B cell (primary cell): ENCODE measurements at regions not wholly inside any gene's neighbourhood (a gene's known extent, or its start where the extent isn't known, plus 50 kb on each side); places are given as distances from the start of the nearest gene placed in this dataset.

Experiments used
- ATAC-seq: fragments of 200-7000 bp; cut with Tn5 transposase; one replicate; pipeline ENCODE4 v1.10.0; 2021; ENCODE audit warnings: low read depth, mild to moderate bottlenecking, moderate number of reproducible peaks, moderate library complexity
- CTCF ChIA-PET: fragments of 350-600 bp; sonication (Branson Sonifier 250); formaldehyde crosslinking; loops from one replicate; lab custom pipeline; 2021; ENCODE audit warnings: antibody characterized with exemption, inconsistent platforms; lab: Charles Lee
- POLR2A ChIA-PET: fragments of 350-600 bp; sonication (Branson Sonifier 250); formaldehyde crosslinking; loops from one replicate; lab custom pipeline; 2021; ENCODE audit warnings: antibody characterized with exemption; lab: Charles Lee
- DNase-seq: peaks from one replicate; pipeline ENCODE4 v3.0.0; 2013
- H2AFZ ChIP-seq: 2 replicates; pipeline ENCODE4 v1.6.1; 2012; ENCODE audit warnings: mild to moderate bottlenecking, low read depth, low read length; ENCODE audit not compliant: insufficient read depth, poor library complexity, severe bottlenecking
- H3K27ac ChIP-seq, 2 donors: 1 replicate in 1 of 2; 2 replicates in 1 of 2; pipeline ENCODE4 v1.5.1; 2012 to 2013; ENCODE audit warnings: low read length in 2 of 2, mild to moderate bottlenecking in 2 of 2, moderate library complexity in 1 of 2
- H3K27me3 ChIP-seq, 4 experiments: fragments of 200-600 bp in 1 of 4; sonication (generic) in 1 of 4; replicated peaks in 1 of 4; 1 replicate in 2 of 4; 2 replicates in 2 of 4; pipeline versions ENCODE4 v1.6.1 to v1.7.0; 2013 to 2016; ENCODE audit warnings: low read length in 3 of 4, mild to moderate bottlenecking in 2 of 4, mixed read lengths in 1 of 4, moderate library complexity in 1 of 4; ENCODE audit not compliant: insufficient read depth in 4 of 4, control insufficient read depth in 3 of 4; ENCODE audit errors: control extremely low read depth in 1 of 4
- H3K36me3 ChIP-seq, 2 experiments: replicated peaks in 1 of 2; 1 replicate in 1 of 2; 2 replicates in 1 of 2; pipeline versions ENCODE4 v1.6.1 to v1.7.1; 2013; ENCODE audit warnings: low read length in 1 of 2; ENCODE audit not compliant: insufficient read depth in 2 of 2, control insufficient read depth in 1 of 2; ENCODE audit errors: control extremely low read depth in 1 of 2, extremely low read depth in 1 of 2
- H3K4me1 ChIP-seq, 2 donors: fragments of 200-600 bp in 1 of 2; sonication (generic) in 1 of 2; 1 replicate in 1 of 2; 2 replicates in 1 of 2; pipeline versions ENCODE4 v1.5.1 to v1.6.1; 2013 to 2017; ENCODE audit warnings: low read length in 2 of 2; ENCODE audit not compliant: control insufficient read depth in 2 of 2, insufficient read depth in 2 of 2
- H3K4me2 ChIP-seq: replicated peaks from 2 replicates; pipeline ENCODE3; 2012; ENCODE audit warnings: mild to moderate bottlenecking, low read depth, low read length; ENCODE audit not compliant: poor library complexity, severe bottlenecking
- H3K4me3 ChIP-seq, 5 experiments: fragments of 200-600 bp in 1 of 5; sonication (generic) in 1 of 5; 1 replicate in 3 of 5; 2 replicates in 2 of 5; pipeline versions ENCODE4 v1.5.1 to v1.7.0; 2011 to 2016; ENCODE audit warnings: low read length in 4 of 5, mild to moderate bottlenecking in 4 of 5, low read depth in 2 of 5, control low read depth in 1 of 5, moderate library complexity in 1 of 5; ENCODE audit not compliant: insufficient read depth in 1 of 5; ENCODE audit errors: control extremely low read depth in 1 of 5, extremely low read depth in 1 of 5
- H3K79me2 ChIP-seq: fragments of 200-600 bp; sonication (generic); one replicate; pipeline ENCODE4 v1.6.0; 2016; ENCODE audit warnings: low read length; ENCODE audit not compliant: control insufficient read depth, insufficient read depth
- H3K9ac ChIP-seq: fragments of 200-600 bp; sonication (generic); 2 replicates; pipeline ENCODE4 v1.6.1; 2017; ENCODE audit warnings: mild to moderate bottlenecking, low read length, moderate library complexity
- H3K9me3 ChIP-seq, 3 donors: one replicate each; pipeline versions ENCODE4 v1.6.1 to v1.7.1; 2013; ENCODE audit warnings: low read length in 2 of 3; ENCODE audit not compliant: control insufficient read depth in 2 of 3, insufficient read depth in 1 of 3; ENCODE audit errors: control extremely low read depth in 1 of 3
- H4K20me1 ChIP-seq: 2 replicates; pipeline ENCODE4 v1.6.0; 2012; ENCODE audit warnings: mild to moderate bottlenecking, low read length; ENCODE audit not compliant: insufficient read depth, control insufficient read depth, poor library complexity, severe bottlenecking
- H3K27ac Mint-ChIP-seq: one replicate; pipeline ENCODE4 v1.8.0; 2021; ENCODE audit warnings: mixed read lengths
- H3K27me3 Mint-ChIP-seq: one replicate; pipeline ENCODE4 v1.8.0; 2021; ENCODE audit warnings: mixed read lengths
- H3K4me1 Mint-ChIP-seq: one replicate; pipeline ENCODE4 v1.8.0; 2021; ENCODE audit warnings: mixed read lengths
- H3K4me3 Mint-ChIP-seq: one replicate; pipeline ENCODE4 v1.8.0; 2021; ENCODE audit warnings: mixed read lengths
- H3K9me3 Mint-ChIP-seq: one replicate; pipeline ENCODE4 v1.8.0; 2022; ENCODE audit warnings: mixed read lengths; ENCODE audit not compliant: insufficient read depth
- CTCF ChIP-seq: fragments of 200-600 bp; IDR thresholded peaks from one replicate; pipeline ENCODE4 v1.8.0; 2022; ENCODE audit warnings: antibody characterized with exemption, mild to moderate bottlenecking
- EZH2 ChIP-seq: IDR thresholded peaks from 2 replicates; pipeline ENCODE4 v1.6.1; 2012; ENCODE audit warnings: borderline replicate concordance, low read depth, mild to moderate bottlenecking, moderate library complexity, low read length; ENCODE audit not compliant: insufficient read depth, poor library complexity, severe bottlenecking
- WGBS: methylation state at CpG from one replicate; pipeline ENCODE4 v1.1.5; 2013; ENCODE audit warnings: missing lambda C conversion rate; ENCODE audit not compliant: insufficient coverage; 5-methylcytosine and 5-hydroxymethylcytosine counted together
- intact Hi-C: fragments of 100-400 bp; cut with micrococcal nuclease; formaldehyde crosslinking; loops from one replicate; pipeline ENCODE4 v1.10.0; 2022

- TF ChIP-seq EZH2 = no peak
- no peak for TF ChIP-seq CTCF
- Histone ChIP-seq H2AFZ (no peak overlapping the region), H3K4me1 (no peaks in the 10 kb centered on the region), H3K36me3 (no peaks in the 10 kb centered on the region), H3K9ac (no peak overlapping the region), H3K27ac (no peak overlapping the region), H3K4me3 (no peak overlapping the region), H4K20me1 (no peaks in the 10 kb centered on the region), H3K4me2 (no peak overlapping the region), H3K79me2 (no peaks in the 10 kb centered on the region), H3K9me3 (peaks cover 0 to 7% (median 0%) of the 10 kb centered on the region in 3 donors), H3K27me3 (no peaks in the 10 kb centered on the region)
- ChIA-PET POLR2A (no interaction called here), CTCF (no interaction called here)
- Mint-ChIP-seq H3K27ac (no peak overlapping the region), H3K4me1 (no peaks in the 10 kb centered on the region), H3K4me3 (no peak overlapping the region), H3K27me3 (no peaks in the 10 kb centered on the region), H3K9me3 (peaks cover 2% of the 10 kb centered on the region)
- no CpG with 5 or more reads among the region's 2 CpGs for WGBS
- ATAC-seq = no peak
- intact Hi-C loops = no loop called here
- no peak for DNase-seq
Measured at GRCh38 chr7:34453150-34453549, 204.9 kb upstream of the NPSR1 start.

DNA sequence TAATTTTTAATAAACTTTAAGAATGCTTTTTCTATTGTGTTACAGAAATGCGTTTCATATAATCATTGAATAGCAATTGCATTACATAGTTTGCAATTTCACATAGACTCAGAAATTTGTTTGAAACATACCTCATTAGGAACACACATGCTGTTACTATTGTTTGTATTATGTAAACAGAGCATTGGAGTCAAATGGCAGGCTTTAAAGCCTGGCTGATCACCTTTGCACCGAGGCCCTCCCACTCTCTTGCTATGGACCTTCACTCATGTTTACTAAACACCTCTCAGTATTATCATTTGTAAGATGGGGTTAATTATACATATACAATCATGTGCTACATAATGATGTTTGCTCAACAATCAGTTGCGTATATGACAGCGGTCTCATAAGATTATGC lies 203.6 kb upstream of the NPSR1 start:
- Histone ChIP-seq H4K20me1 (no peaks in the 10 kb centered on the region), H3K27me3 (no peaks in the 10 kb centered on the region), H3K27ac (no peak overlapping the region), H3K9me3 (peaks cover 0 to 7% (median 0%) of the 10 kb centered on the region in 3 donors), H3K79me2 (no peaks in the 10 kb centered on the region), H3K4me1 (no peaks in the 10 kb centered on the region), H3K4me3 (no peak overlapping the region), H3K36me3 (no peaks in the 10 kb centered on the region), H3K9ac (no peak overlapping the region), H2AFZ (no peak overlapping the region), H3K4me2 (no peak overlapping the region)
- DNase-seq (no peak), ATAC-seq (no peak)
- Mint-ChIP-seq H3K27ac (no peak overlapping the region), H3K4me1 (no peaks in the 10 kb centered on the region), H3K27me3 (no peaks in the 10 kb centered on the region), H3K9me3 (no peaks in the 10 kb centered on the region), H3K4me3 (no peak overlapping the region)
- TF ChIP-seq CTCF (no peak), EZH2 (no peak)
- no CpG with 5 or more reads among the region's 4 CpGs for WGBS
- ChIA-PET CTCF (no interaction called here), POLR2A (no interaction called here)
- intact Hi-C loops = no loop called here
